Endothelial cell of umbilical vein (primary cell): ENCODE measurements at regions not wholly inside any gene's neighbourhood (a gene's known extent, or its start where the extent isn't known, plus 50 kb on each side); places are given as distances from the start of the nearest gene placed in this dataset.

Experiments used
- BruUV-seq: library from RNA; stranded (reverse); fragments of 400-500 nt; replicated peaks from 2 replicates; lab custom pipeline; 2021; lab: Mats Ljungman, UMichigan
- CTCF ChIA-PET: fragments of 300-600, 350-600 bp; sonication (Branson Sonifier 250); formaldehyde crosslinking; loops from one replicate; lab custom pipeline; 2021; ENCODE audit warnings: antibody characterized with exemption, inconsistent platforms; lab: Charles Lee
- POLR2A ChIA-PET: fragments of 300-600, 350-600 bp; sonication (Branson Sonifier 250); formaldehyde crosslinking; loops from one replicate; lab custom pipeline; 2021; ENCODE audit warnings: antibody characterized with exemption, inconsistent platforms; lab: Charles Lee
- DNase-seq: peaks from one replicate; pipeline ENCODE4 v3.0.0-alpha.2; 2011; ENCODE audit warnings: low read depth, low spot score
- FAIRE-seq: peaks from 2 replicates; lab custom pipeline; 2011; peaks lifted over from hg19 to GRCh38; lab: Jason Lieb, UNC
- H2AFZ ChIP-seq: 2 replicates; pipeline ENCODE4 v1.6.0; 2012; ENCODE audit warnings: low read depth, low read length, control low read depth, inconsistent platforms
- H3K27ac ChIP-seq: 2 replicates; pipeline ENCODE4 v1.5.1; 2011; ENCODE audit warnings: low read depth, mild to moderate bottlenecking, control low read depth, low read length, moderate library complexity; ENCODE audit not compliant: insufficient read depth
- H3K27me3 ChIP-seq, 2 experiments: 2 replicates each; pipeline versions ENCODE4 v1.6.0 to v1.6.1; 2011; ENCODE audit warnings: low read length in 2 of 2, mixed read lengths in 1 of 2; ENCODE audit not compliant: control insufficient read depth in 2 of 2, insufficient read depth in 2 of 2
- H3K36me3 ChIP-seq, 2 experiments: 2 replicates in 1 of 2; 3 replicates in 1 of 2; pipeline ENCODE4 v1.5.1; 2011; ENCODE audit warnings: low read length in 2 of 2, mild to moderate bottlenecking in 1 of 2, moderate library complexity in 1 of 2; ENCODE audit not compliant: control insufficient read depth in 2 of 2, insufficient read depth in 2 of 2; ENCODE audit errors: extremely low read depth in 1 of 2
- H3K4me1 ChIP-seq: 3 replicates; pipeline ENCODE4 v1.5.1; 2011; ENCODE audit warnings: mild to moderate bottlenecking, low read length; ENCODE audit not compliant: control insufficient read depth, insufficient read depth; ENCODE audit errors: extremely low read depth
- H3K4me2 ChIP-seq: 2 replicates; pipeline ENCODE4 v1.6.1; 2011; ENCODE audit warnings: low read length, control low read depth, mixed read lengths; ENCODE audit not compliant: insufficient read depth
- H3K4me3 ChIP-seq, 3 experiments: fragments of 200-600 bp in 1 of 3; sonication (generic), shearing (Covaris generic) in 1 of 3; replicated peaks in 1 of 3; 2 replicates each; pipeline ENCODE4 v1.5.1; 2011 to 2016; ENCODE audit warnings: control low read depth in 3 of 3, low read length in 3 of 3, mild to moderate bottlenecking in 2 of 3, inconsistent platforms in 1 of 3, low read depth in 1 of 3, moderate library complexity in 1 of 3; ENCODE audit not compliant: insufficient read depth in 1 of 3
- H3K79me2 ChIP-seq: 2 replicates; pipeline ENCODE4 v1.6.0; 2012; ENCODE audit warnings: low read length, inconsistent platforms; ENCODE audit not compliant: control insufficient read depth, insufficient read depth
- H3K9ac ChIP-seq: replicated peaks from 2 replicates; pipeline ENCODE3; 2011; ENCODE audit warnings: low read length, control low read depth; ENCODE audit not compliant: insufficient read depth; ENCODE audit errors: extremely low read depth
- H3K9me1 ChIP-seq: replicated peaks from 3 replicates; pipeline ENCODE4 v1.6.0; 2011; ENCODE audit warnings: mild to moderate bottlenecking, low read length; ENCODE audit not compliant: control insufficient read depth, insufficient read depth; ENCODE audit errors: extremely low read depth
- H3K9me3 ChIP-seq: replicated peaks from 2 replicates; pipeline ENCODE4 v1.5.1; 2012; ENCODE audit warnings: low read length, inconsistent platforms; ENCODE audit not compliant: control insufficient read depth, insufficient read depth
- H4K20me1 ChIP-seq: replicated peaks from 2 replicates; pipeline ENCODE3; 2011; ENCODE audit warnings: mild to moderate bottlenecking, low read length; ENCODE audit not compliant: control insufficient read depth, insufficient read depth; ENCODE audit errors: extremely low read depth
- EZH2 ChIP-seq: IDR thresholded peaks from 2 replicates; pipeline ENCODE4 v1.6.1; 2012; ENCODE audit warnings: borderline replicate concordance, low read depth, mild to moderate bottlenecking, moderate library complexity, low read length, inconsistent platforms; ENCODE audit not compliant: severe bottlenecking
- FOS ChIP-seq: IDR thresholded peaks from 2 replicates; pipeline ENCODE4 v1.6.1; 2011; ENCODE audit warnings: mild to moderate bottlenecking, low read length, moderate library complexity, borderline replicate concordance; ENCODE audit not compliant: insufficient read depth
- GATA2 ChIP-seq: IDR thresholded peaks from 2 replicates; pipeline ENCODE4 v1.7.0; 2011; ENCODE audit warnings: low read depth, mild to moderate bottlenecking, moderate library complexity, mixed read lengths, low read length; ENCODE audit not compliant: insufficient read length, insufficient read depth
- JUN ChIP-seq: IDR thresholded peaks from 2 replicates; pipeline ENCODE4 v1.6.1; 2011; ENCODE audit warnings: borderline replicate concordance, low read depth; ENCODE audit not compliant: insufficient read length, insufficient read depth
- MAX ChIP-seq: IDR thresholded peaks from 2 replicates; pipeline ENCODE4 v1.6.1; 2011; ENCODE audit not compliant: insufficient read depth, insufficient read length
- MYC ChIP-seq: IDR thresholded peaks from one replicate; pipeline ENCODE4 v1.6.1; 2011; ENCODE audit warnings: mild to moderate bottlenecking, low read depth, low read length
- POLR2A ChIP-seq: IDR thresholded peaks from 2 replicates; pipeline ENCODE4 v1.6.1; 2012; ENCODE audit warnings: low read depth, mild to moderate bottlenecking, control low read depth, low read length
- POLR2AphosphoS5 ChIP-seq: IDR thresholded peaks from 2 replicates; pipeline ENCODE4 v1.6.1; 2012; ENCODE audit warnings: low read depth, mild to moderate bottlenecking, control low read depth, low read length, moderate library complexity; ENCODE audit not compliant: insufficient read depth
- dilution Hi-C: fragments of 300-500 bp; cut with MboI; formaldehyde crosslinking; loops from one replicate; pipeline ENCODE4 v1.15.0; 2019; ENCODE audit warnings: low sequenced_read_pairs; ENCODE audit not compliant: extremely low pct_ligation_motif_present
- intact Hi-C: fragments of 100-400 bp; cut with micrococcal nuclease; formaldehyde crosslinking; loops from one replicate; pipeline ENCODE4 v1.10.0; 2022
- TF ChIP-seq, protein P1 (sequence below), 2 donors: IDR thresholded peaks; 1 replicate in 1 of 2; 2 replicates in 1 of 2; pipeline ENCODE4 v1.5.1; 2011; ENCODE audit warnings: low read length in 2 of 2, mild to moderate bottlenecking in 2 of 2, moderate library complexity in 2 of 2, control low read depth in 1 of 2, inconsistent platforms in 1 of 2, low read depth in 1 of 2; ENCODE audit not compliant: insufficient read depth in 1 of 2; ENCODE audit errors: extremely low read depth in 1 of 2

DNA sequence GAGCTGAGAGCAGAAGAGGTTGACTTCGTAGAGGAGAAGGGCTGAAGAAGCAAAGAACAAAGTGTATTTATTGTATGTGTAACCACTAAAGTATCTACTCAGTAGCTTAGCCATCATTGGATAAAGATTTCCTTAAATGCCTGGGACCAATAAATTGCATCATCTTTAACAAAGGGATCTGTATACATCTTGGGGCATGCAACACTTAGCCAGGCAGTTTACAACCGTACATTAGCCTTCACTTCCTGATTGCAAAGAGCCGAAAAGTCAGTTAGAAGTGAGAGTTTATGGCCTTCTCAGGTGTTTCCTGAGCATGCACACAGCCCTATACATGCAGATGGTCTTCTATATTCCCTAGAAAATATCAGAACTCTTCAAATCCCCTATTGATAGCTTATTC, 68.0 kb upstream of the MAGED1 start:
- no peaks in the 10 kb centered on the region for H3K4me1 ChIP-seq
- H3K9me3 ChIP-seq = no peaks in the 10 kb centered on the region
- no peaks in the 10 kb centered on the region for H3K9me1 ChIP-seq
- no TSS peak for BruUV-seq
- CTCF ChIA-PET = no interaction called here
- DNase-seq = no peak
- dilution Hi-C loops (no loop called here), intact Hi-C loops (no loop called here)
- no peaks in the 10 kb centered on the region for H3K27me3 ChIP-seq
- no peaks in the 10 kb centered on the region for H4K20me1 ChIP-seq
- POLR2A ChIA-PET = no interaction called here
- no peak overlapping the region for H3K27ac ChIP-seq
- H3K79me2 ChIP-seq = peaks cover 3% of the 10 kb centered on the region
- no peaks in the 10 kb centered on the region for H3K36me3 ChIP-seq
- TF ChIP-seq POLR2A (no peak), EZH2 (no peak), POLR2AphosphoS5 (no peak), GATA2 (no peak), JUN (no peak)
- TF ChIP-seq, protein P1, sequence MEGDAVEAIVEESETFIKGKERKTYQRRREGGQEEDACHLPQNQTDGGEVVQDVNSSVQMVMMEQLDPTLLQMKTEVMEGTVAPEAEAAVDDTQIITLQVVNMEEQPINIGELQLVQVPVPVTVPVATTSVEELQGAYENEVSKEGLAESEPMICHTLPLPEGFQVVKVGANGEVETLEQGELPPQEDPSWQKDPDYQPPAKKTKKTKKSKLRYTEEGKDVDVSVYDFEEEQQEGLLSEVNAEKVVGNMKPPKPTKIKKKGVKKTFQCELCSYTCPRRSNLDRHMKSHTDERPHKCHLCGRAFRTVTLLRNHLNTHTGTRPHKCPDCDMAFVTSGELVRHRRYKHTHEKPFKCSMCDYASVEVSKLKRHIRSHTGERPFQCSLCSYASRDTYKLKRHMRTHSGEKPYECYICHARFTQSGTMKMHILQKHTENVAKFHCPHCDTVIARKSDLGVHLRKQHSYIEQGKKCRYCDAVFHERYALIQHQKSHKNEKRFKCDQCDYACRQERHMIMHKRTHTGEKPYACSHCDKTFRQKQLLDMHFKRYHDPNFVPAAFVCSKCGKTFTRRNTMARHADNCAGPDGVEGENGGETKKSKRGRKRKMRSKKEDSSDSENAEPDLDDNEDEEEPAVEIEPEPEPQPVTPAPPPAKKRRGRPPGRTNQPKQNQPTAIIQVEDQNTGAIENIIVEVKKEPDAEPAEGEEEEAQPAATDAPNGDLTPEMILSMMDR (IDR thresholded peaks at IDR 0.05; ENCODE audit: extremely low read depth in 1 of 2, insufficient read depth in 1 of 2, low read depth in 1 of 2, low read length in 2 of 2) = no peak
- no peak for FAIRE-seq
- H2AFZ ChIP-seq = no peak overlapping the region
- H3K9ac ChIP-seq = no peak overlapping the region
- H3K4me2 ChIP-seq = no peak overlapping the region
- no peak overlapping the region for H3K4me3 ChIP-seq

GRCh38 chrX:51834076-51834475, 59.3 kb upstream of the MAGED1 start:
- intact Hi-C loops (no loop called here), dilution Hi-C loops (no loop called here)
- Histone ChIP-seq H2AFZ (no peak overlapping the region), H3K9me1 (no peaks in the 10 kb centered on the region), H3K27me3 (no peaks in the 10 kb centered on the region), H4K20me1 (no peaks in the 10 kb centered on the region), H3K79me2 (no peaks in the 10 kb centered on the region), H3K4me3 (no peak overlapping the region), H3K9ac (no peak overlapping the region), H3K4me1 (no peaks in the 10 kb centered on the region), H3K9me3 (no peaks in the 10 kb centered on the region), H3K27ac (no peak overlapping the region), H3K36me3 (no peaks in the 10 kb centered on the region), H3K4me2 (no peak overlapping the region)
- FAIRE-seq = no peak
- ChIA-PET CTCF (no interaction called here), POLR2A (no interaction called here)
- no peak for DNase-seq
- TF ChIP-seq MYC (no peak), EZH2 (no peak), POLR2A (no peak), GATA2 (no peak), FOS (no peak), JUN (no peak), POLR2AphosphoS5 (no peak), MAX (no peak)
- TF ChIP-seq, protein P1 (IDR thresholded peaks at IDR 0.05; ENCODE audit: extremely low read depth in 1 of 2, insufficient read depth in 1 of 2, low read depth in 1 of 2, low read length in 2 of 2) = no peak
- BruUV-seq = no TSS peak
